Muscle of arm (tissue), 1 donor: ENCODE measurements at regions not wholly inside any gene's neighbourhood (a gene's known extent, or its start where the extent isn't known, plus 50 kb on each side); places are given as distances from the start of the nearest gene placed in this dataset.
A peak's percentile ranks its signal among the peaks of the same experiment; 100 is the strongest.
"Not testable (repeated sequence)": the region's sequence is repeated elsewhere in the genome, so short reads cannot be mapped to it uniquely, and the experiment has no call there.

ENCODE experiments used
- DNase-seq: peaks from one replicate; pipeline ENCODE4 v3.0.0-alpha.2; 2013

DNA sequence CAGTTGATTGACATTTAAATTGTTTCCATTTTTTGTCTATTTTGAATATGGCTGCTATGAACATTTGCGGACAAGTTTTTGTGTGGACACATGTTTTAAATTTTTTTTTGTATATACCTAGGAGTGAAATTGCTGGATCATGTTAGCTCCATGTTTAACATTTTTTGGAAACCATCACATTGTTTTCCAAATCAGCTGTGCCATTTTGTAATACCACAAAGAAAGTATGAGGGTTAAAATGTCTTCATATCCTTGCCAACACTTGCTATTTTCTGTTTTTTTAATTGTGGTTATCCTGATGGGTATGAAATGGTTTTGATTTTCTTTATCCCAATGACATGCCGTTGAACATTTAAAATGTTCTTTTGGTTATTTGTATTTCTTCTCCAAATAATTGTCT lies 52.1 kb downstream of the CARTPT start:
- DNase-seq = no peak

DNA sequence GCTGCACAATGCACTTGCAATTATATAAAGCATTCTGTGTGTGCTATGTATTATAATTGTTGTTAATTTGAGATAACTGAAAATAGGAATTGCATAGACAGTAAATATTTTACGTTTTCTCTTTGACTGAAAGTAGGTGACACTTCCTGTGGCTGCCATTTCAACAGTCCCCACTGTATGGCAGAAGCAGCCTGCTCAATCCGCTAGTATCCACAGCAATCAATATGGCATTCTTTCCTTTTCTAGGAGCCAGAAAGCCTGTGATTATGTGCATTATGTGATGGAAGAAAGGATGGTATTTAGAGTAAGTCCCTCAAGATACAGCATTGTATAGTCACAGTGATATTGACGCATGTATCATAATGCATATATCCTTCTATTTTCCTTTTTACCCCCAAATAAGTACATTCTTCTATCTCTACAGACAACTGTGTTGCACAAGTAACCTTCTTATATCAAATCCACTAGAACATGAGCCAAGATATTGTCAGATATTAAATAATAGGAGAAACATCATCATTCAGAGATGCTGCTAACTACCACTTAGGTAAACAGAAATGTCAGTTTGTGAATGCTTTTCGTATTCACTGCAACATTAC lies 59.7 kb downstream of the CARTPT start:
- DNase-seq = peak; percentile 21

DNA sequence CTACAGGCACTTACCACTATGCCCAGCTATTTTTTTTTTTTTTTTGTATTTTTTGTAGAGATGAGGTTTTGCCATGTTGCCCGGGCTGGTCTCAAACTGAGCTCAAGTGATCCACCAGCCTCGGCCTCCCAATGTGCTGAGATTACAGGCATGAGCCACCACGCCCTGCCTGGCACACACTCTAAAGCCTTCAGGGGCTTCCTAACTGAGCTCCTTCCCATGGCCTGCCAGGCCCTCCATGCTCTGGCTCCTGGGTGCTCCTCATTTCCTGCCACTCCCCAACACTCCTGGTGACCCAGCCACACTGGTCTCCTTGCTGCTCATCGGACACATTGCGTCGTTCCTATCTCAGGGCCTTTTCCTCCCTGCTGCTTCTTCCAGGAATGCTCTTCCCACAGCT lies 61.5 kb downstream of the CARTPT start:
- no peak for DNase-seq

DNA sequence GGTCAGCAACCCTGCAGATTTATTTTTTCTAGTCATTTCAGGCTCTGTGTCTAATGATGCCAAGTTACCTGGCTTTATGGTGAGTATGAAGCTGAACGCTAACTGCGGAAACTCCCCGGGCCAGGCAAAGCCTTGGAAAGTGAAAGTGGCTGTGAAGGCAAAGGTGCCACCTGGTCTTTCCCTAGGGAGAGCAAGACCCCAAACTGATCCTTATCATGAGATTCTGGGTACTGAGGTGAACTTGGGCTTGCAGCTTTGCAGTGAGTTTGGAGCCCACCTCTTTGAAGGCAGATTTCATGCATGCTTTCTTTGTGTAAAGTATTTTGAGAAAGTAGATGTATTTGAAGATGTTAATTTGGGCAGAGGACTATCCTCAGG lies 63.3 kb downstream of the CARTPT start:
- no peak for DNase-seq

DNA sequence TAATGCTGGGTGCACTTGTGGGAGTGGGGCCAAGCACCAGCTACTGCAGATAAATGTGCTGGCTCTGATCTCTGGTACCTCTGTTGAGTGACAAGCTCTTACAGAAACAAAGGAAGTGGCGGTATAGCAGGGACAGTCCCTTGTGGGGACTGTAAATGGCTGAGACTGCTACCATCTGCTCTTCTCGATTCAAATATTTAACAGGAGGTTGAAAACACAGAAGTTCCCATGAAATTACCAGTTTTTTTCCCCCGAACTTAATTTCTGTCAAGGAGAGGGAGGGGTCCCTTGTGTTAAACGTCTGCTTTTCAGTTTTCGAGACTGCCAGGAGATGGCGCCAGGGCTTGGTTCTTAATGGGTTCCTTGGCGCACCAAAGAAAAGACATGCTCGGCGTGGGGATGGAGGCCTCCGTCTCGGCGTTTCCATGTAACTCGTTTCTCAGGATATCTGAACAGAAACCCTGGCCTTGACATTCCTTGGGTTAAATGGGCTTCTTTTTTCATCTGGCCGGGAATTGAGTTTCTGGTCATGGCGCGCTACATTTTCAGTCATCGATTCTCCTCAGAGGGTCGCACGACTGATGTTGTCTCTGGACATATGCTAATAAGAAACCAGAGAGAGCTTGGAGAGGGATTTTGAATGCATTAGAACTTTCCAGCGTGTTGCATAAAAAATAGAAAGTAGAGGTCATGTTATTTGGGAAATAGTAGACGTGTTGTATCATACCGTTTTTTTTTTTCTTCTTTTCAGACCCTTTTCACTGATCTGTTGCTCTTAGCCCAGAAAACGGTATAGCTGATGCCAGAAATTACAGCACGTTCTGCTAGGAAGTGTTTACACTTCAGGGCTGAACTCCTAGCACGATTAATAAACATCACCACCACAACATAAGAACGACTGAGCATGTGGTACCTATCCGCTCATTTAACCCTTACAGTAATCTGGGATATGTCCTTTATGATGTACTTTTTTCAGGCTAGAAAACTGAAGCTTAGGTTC lies 64.0 kb downstream of the CARTPT start:
- DNase-seq = peak; percentile 89

DNA sequence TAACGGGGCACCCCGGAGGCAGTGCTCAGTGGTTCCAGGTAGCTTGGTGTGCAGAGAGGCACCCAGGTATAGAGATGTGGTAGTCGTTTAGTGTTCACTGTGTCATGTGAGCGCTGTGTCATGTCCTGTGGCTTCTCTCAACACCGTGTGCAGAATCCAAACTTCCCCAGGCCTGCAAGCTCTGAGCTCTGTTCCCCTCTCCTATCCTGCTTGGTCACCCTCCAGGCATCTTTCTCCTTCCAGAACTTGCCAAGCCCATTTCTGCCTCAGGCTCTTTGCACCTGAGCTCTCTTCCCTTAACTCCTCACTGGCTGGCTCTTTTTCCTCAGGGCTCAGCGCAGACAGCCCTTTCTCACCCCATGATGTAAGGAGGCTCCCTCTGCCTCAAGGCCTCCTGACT lies 64.8 kb downstream of the CARTPT start:
- DNase-seq = no peak

DNA sequence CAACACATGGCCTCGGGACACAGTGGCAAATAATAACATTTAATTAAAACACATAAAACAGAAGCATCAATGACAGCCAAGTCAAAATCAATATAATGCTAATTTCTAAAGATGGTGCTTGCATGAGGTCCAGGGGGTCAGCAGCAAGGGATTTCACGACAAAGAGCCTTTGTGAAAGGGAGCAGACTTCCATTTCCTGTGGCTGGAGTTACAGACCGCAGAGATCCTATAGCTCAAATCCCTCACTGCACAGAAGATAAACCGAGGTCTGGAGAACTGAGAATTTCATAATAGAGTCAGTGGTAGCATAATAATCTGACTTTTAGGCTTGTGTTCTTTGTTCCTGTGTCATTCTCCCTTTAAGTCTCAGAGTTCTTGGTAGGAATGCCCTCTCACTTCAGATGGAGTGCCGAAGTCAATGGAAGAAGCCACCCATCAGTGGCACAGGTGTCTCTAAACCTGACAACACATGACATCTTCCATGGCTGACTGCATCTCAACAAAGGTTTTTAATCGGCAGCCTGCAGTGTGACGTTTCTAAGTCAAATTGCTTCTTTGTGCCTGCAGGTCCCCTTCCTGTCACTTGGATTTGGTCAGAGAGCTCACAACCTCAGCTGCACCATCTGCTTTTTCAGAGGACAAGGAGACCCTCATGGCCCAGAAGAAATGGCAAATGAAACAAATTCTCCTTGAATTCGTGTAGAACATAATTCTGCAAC lies 67.4 kb downstream of the CARTPT start:
- no peak for DNase-seq

DNA sequence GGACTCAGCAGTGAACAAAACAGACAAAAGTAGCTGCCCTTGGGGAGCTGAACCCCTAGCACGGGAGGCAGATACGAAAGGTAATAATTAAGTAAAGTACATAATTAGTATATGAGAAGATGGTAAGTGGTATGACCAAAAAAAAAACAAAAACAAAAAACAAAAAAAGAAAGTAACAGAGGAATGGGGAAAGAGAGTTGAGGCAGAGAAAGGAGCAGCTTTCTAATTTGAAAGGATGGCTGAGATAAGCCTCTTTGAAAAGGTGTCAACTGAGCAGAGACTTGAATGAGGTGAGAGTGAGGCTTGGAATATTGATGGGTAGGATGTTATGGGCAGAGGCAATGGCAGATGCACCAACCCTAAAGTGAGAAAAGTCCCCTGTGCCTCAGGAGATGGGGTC lies 69.7 kb downstream of the CARTPT start:
- DNase-seq = no peak

DNA sequence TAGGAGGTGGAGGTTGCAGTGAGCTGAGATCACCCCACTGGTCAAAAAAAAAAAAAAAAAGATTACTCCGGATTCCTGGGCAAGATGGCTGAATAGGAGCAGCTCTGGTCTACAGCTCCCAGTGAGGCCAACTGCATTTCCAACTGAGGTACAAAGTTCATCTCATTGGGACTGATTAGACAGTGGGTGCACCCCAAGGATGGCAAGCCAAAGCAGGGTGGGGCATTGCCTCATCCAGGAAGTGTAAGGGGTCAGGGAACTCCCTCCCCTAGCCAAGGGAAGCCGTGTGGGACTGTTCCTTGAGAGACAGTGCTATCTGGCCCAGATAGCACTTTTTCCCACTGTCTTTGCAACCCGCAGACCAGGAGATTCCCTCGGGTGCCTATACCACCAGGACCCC lies 70.7 kb downstream of the CARTPT start:
- no peak for DNase-seq

DNA sequence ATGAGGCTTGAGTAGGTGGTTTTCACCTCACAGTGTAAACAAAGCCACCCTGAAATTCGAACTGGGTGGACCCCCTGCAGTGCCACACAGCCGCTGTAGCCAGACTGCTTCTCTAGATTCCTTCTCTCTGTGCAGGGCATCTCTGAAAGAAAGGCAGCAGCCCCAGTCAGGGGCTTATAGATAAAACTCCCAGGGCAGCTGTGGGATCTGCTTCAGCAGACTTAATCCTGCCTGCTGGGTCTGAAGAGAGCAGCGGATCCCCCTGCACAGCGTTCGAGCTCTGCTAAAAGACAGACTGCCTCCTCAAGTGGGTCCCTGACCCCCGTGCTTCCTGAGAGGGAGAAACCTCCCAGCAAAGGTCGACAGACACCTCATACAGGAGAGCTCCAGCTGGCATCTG lies 71.4 kb downstream of the CARTPT start:
- no peak for DNase-seq

DNA sequence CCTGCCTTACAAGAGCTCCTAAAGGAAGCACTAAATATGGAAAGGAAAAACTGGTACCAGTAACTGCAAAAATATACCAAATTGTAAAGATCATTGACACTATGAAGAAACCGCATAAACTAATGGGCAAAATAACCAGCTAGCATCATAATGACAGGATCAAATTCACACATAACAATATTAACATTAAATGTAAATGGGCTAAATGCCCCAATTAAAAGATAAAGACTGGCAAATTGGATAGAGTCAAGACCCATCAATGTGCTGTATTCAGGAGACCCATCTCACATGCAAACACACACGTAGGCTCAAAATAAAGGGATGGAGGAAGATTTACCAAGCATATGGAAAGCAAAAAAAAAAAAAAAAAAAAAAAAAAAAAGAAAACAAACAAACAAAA lies 73.0 kb downstream of the CARTPT start:
- DNase-seq = not testable (repeated sequence)

DNA sequence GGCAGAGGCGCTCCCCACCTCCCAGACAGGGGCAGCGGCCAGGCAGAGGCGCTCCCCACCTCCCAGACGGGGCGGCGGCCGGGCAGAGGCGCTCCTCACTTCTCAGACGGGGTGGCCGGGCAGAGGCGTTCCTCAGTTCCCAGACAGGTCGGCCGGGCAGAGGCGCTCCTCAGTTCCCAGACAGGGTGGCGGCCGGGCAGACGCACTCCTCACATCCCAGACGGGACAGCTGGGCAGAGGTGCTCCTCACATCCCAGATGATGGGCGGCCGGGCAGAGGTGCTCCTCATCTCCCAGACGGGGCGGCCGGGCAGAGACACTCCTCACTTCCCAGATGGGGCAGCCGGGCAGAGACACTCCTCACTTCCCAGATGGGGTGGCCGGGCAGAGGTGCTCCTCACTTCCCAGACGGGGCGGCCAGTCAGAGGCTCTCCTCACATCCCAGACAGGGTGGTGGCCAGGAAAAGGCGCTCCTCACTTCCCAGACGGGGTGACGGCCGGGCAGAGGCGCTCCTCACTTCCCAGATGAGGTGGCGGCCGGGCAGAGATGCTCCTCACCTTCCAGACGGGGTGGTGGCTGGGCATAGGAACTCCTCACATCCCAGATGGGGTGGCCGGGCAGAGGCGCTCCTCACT lies 75.1 kb downstream of the CARTPT start:
- no peak for DNase-seq

DNA sequence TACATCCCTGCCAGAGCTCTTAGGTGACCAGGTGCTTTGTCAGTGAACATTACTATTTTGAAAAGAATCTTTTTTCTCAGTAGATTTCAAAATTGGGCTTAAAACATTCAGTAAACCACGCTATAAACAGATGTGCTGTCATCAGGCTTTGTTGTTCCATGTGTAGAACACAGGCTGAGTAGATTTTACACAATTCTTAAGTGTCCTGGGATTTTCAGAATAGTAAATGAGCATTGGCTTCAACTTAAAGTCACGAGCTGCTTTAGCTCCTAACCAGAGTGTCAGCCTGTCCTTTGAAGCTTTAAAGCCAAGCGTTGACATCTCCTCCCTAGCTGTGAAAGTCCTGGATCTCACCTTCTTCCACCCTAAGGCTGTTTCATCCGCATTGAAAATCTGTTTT lies 83.6 kb downstream of the CARTPT start:
- no peak for DNase-seq

DNA sequence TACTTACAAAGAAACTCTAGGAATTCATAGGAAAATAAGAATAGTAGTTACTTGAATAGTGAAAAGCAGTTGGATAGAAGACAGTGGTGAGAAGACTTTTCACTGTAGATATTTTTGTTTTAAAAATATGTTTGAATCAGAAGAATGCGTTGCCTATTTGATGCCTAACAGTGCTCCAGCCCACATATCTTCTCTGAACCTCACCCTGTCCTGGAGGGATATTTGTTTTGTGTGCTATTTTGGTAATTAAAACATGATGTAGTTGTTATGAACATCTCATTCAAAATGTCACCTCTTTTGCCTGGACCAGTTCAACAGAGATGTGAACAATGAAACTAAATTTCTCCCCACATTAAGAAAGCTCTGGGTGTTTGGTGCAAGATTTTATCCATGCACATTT lies 87.6 kb downstream of the CARTPT start:
- no peak for DNase-seq

DNA sequence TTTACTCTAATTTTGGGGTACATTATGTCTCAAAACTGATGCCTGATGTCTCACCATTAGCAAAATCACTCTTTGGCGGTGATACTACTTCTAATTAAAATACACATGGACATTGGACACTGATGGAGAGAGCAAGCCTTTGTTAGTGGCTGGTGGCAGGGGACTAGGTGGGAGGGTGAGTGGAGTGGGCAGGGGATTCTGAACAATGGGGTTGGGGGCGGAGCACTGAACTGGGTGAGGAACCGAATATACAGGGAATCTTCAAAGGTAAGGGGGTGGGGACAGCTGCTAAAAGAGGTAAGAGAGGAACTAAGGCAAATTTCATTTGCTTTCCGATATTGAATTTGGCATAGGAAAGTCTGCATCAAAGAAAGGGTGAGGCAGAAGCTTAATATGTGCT lies 88.8 kb downstream of the CARTPT start:
- no peak for DNase-seq

DNA sequence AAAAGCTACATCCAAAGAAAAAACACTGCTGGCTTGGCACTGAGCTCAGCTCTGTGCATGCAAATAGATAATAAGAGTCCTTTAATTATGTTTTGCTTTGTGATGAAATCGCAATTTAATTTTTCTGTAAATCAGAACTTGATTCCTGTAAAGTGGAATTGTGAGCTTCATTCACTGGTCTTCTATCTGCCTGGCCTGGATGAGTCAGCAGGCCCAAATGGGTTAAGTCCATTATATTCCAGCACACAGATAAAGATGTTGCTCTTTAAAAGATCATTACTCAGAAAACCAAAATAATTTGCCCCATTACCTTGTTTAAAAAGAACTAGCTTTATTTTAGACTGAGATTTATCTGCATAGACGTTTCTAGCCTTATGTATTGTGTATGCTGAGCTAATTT lies 90.4 kb downstream of the CARTPT start:
- no peak for DNase-seq

DNA sequence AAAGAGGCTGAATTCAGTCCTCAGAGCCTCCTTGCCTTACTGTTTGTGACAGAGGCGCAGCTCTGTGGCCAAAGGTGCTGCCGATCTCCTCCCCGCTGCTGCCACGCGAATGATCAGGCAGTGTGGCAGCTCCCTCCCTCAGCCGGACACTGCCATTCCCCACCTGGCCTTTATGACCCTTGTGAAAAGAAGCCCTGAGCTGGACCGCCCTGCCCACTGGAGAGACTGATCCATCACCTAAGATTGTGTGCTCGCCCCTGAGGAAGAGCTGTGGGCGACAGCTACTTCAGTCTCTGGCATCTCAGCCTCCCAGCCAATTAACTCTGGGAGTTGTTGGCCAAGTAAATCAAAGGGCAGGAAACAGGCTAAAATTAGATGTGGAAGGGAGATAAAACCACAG lies 90.9 kb downstream of the CARTPT start:
- no peak for DNase-seq

DNA sequence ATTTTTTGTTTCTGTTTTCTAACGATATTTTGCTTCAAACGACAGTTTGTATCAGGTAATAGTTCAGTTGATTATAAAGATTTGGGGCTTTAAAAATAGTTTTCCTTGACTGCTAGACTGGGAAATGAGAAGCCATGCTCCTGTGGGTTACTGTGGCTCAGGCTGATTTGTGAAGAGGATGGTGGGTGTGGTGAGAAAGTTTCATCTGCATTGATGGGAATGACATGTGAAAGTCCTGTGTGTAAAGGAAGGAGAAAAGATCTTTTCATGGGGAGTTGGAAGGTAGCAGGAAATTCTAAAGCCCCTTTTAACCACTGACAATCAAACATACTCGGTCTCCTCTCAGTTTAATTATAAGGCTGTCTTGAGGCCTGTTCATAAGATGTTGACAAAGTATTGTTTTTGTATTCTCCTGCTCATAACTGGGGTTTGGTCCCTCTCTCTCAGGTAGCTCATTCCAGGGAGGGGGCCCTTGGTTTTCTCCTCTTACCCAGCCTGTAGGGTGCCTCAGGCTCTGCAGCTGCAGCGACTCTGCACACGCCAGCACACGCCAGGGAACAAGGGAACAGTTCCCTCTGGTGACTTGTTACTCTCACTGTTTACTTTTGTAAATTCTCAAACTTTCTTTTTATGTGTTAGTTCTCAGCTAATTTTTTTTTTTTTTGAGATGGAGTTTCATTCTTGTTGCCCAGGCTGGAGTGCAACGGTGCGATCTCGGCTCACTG lies 91.6 kb downstream of the CARTPT start:
- DNase-seq = no peak

DNA sequence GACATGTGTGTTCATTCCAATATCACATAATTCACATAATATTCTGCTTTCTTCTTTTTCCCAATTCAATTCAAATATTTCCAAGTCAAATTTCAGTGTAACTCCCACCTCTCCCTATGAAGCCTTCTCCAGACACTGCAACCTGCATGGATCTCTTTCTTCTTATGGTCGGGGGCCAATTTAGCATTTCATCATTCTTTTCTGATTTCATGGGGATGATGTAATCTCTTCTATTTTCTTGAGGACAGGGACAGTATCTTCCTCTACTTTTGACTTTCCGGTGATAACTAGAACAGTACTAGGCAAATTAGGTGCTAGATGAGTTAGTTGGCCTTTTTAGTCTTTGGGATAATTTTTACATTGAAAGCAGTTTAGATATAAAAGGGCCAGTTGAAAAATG lies 92.7 kb downstream of the CARTPT start:
- DNase-seq = no peak

DNA sequence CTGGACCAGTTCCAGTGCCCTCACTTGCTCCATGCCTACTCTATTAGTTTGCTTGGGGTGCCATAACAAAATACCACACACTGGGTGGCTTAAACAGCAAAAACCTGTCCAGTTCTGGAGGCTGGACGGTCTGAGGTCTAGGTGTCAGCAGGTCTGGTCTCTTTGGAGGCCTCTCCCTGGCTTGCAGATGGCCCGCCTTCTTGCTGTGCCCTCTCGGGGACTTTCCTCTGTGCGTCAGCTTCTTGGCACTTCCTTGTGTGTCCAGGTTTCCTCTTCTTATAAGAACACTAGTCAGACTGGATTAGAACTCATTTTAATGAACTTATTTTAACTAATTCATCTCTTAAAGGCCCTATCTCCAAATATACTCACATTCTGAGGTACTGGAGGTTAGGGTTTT lies 97.2 kb downstream of the CARTPT start:
- no peak for DNase-seq

DNA sequence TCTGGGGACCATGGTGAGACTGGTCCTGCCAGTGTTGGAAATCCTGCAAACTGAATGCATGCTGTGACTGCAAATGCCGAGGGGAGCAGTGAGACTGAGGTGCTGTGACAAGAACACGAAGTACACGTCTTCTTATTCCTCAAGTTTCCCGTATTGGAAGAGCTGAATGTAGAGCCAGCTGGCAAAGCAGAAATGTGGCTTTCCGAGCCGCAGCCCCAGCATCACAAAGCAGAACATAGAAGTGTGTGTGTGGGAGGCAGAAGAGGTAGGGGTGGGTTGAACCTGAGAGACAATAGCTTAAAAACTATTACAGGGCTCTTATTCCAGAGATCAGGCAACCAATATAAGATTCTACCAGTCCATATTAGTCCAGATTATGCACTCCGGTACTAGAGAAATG lies 98.8 kb downstream of the CARTPT start:
- DNase-seq = no peak

DNA sequence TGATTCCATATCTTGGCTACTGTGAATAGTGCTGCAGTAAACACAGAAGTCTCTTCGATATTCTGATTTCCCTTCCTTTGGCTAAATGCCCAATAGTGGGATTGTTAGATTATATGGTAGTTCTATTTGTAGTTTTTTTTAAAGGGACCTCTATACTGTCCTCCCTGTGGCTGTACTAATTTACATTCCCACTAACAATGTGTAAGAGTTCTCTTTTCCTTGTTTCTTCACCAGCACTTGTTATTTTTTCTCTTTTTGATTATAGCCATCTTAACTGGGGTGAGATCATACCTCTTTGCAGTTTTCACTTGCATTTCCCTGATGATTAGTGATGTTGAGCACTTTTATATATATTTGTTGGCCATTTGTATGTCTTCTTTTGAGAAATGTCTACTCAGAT lies 102.0 kb downstream of the CARTPT start:
- no peak for DNase-seq
